Stomach (tissue), 8 donors: ENCODE measurements at regions not wholly inside any gene's neighbourhood (a gene's known extent, or its start where the extent isn't known, plus 50 kb on each side); places are given as distances from the start of the nearest gene placed in this dataset.

ENCODE experiments used
- DNase-seq, 2 donors: peaks; one replicate each; pipeline versions ENCODE4 v3.0.0 to v3.0.0-alpha.2; 2013 to 2019
- H3K27ac ChIP-seq, 5 donors: fragments of 200-600 bp in 4 of 5; sonication (generic) in 4 of 5; one replicate each; pipeline ENCODE4 v1.5.1; 2013 to 2019; ENCODE audit warnings: mild to moderate bottlenecking in 1 of 5, moderate library complexity in 1 of 5
- H3K27me3 ChIP-seq, 3 donors: fragments of 200-600 bp; sonication (generic); one replicate each; pipeline ENCODE4 v1.5.1; 2017 to 2019; ENCODE audit warnings: mixed run types in 1 of 3
- H3K36me3 ChIP-seq, 4 donors: fragments of 200-600 bp; sonication (generic); 1 replicate in 3 of 4; 2 replicates in 1 of 4; pipeline ENCODE4 v1.5.1; 2016 to 2019
- H3K4me1 ChIP-seq, 4 donors: fragments of 200-600 bp; sonication (generic); one replicate each; pipeline ENCODE4 v1.5.1; 2016 to 2019
- H3K4me3 ChIP-seq, 4 donors: fragments of 200-600 bp; sonication (generic) in 3 of 4; one replicate each; pipeline ENCODE4 v1.5.1; 2016 to 2019; ENCODE audit warnings: mild to moderate bottlenecking in 1 of 4
- H3K9me3 ChIP-seq, 4 donors: fragments of 200-600 bp; sonication (generic); one replicate each; pipeline ENCODE4 v1.5.1; 2016 to 2019
- CTCF ChIP-seq, 7 experiments: fragments of 450-650 bp in 4 of 7; fragments of 200-600 bp in 3 of 7; sonication (generic) in 3 of 7; IDR thresholded peaks; one replicate each; pipeline ENCODE4 v1.5.1; 2016 to 2019; ENCODE audit warnings: antibody characterized with exemption in 7 of 7, control low read depth in 2 of 7, mild to moderate bottlenecking in 1 of 7
- EP300 ChIP-seq: sonication (generic); formaldehyde crosslinking; IDR thresholded peaks from one replicate; pipeline ENCODE4 v1.6.1; 2017; ENCODE audit warnings: antibody characterized with exemption
- POLR2A ChIP-seq, 4 donors: fragments of 450-650 bp; IDR thresholded peaks; one replicate each; pipeline ENCODE4 v1.6.1; 2016; ENCODE audit warnings: antibody characterized with exemption in 4 of 4, control low read depth in 2 of 4, mild to moderate bottlenecking in 1 of 4, moderate library complexity in 1 of 4
- POLR2AphosphoS5 ChIP-seq, 3 donors: sonication (generic); formaldehyde crosslinking; IDR thresholded peaks; one replicate each; pipeline ENCODE4 v1.6.1; 2016; ENCODE audit warnings: antibody characterized with exemption in 3 of 3
- WGBS, 5 donors: extraction: QIAGEN DNeasy Blood & Tissue Kit in 3 of 5; methylation state at CpG; one replicate each; pipeline versions ENCODE4 v1.1.5 to v1.1.7; 2013 to 2018; 5-methylcytosine and 5-hydroxymethylcytosine counted together
- intact Hi-C: fragments of 100-400 bp; cut with DNase I; formaldehyde crosslinking; loops from one replicate; pipeline ENCODE4 v1.15.1; 2023; ENCODE audit warnings: low total_unique reads
- donor health status: healthy with polysubstance abuse.
- donor health status: Bipolar disorder and iron deficiency.
- donor health status: healthy.

- Histone ChIP-seq H3K27me3 (no peaks in the 10 kb centered on the region), H3K4me3 (no peak overlapping the region), H3K36me3 (peaks cover 0 to 7% (median 1%) of the 10 kb centered on the region in 4 donors), H3K4me1 (peaks cover 64 to 91% (median 79%) of the 10 kb centered on the region in 4 donors), H3K27ac (peak overlapping the region in 4 of 5 donors; percentile 66 to 83 (median 80)), H3K9me3 (no peaks in the 10 kb centered on the region)
- intact Hi-C loops = no loop called here
- no peak for DNase-seq
- TF ChIP-seq CTCF (IDR thresholded peaks at IDR 0.05) (no peak), POLR2A (IDR thresholded peaks at IDR 0.05) (no peak)
- WGBS, 5 donors = 86 to 94% (median 92%) methylated on average over 12 of the region's 12 CpGs
Measured at GRCh38 chr7:131010029-131010716, 276.2 kb upstream of the KLF14 start.

GRCh38 chr7:131010717-131011431 is 276.9 kb upstream of the KLF14 start:
- Histone ChIP-seq H3K36me3 (peaks cover 0 to 4% (median 0%) of the 10 kb centered on the region in 4 donors), H3K27ac (peak overlapping the region in 4 of 5 donors; percentile 66 to 83 (median 80)), H3K4me1 (peaks cover 70 to 98% (median 86%) of the 10 kb centered on the region in 4 donors), H3K4me3 (no peak overlapping the region), H3K9me3 (no peaks in the 10 kb centered on the region), H3K27me3 (no peaks in the 10 kb centered on the region)
- TF ChIP-seq POLR2AphosphoS5 (IDR thresholded peaks at IDR 0.05) = no peak
- no peak for TF ChIP-seq EP300
- TF ChIP-seq POLR2A (IDR thresholded peaks at IDR 0.05) = no peak
- TF ChIP-seq CTCF (IDR thresholded peaks at IDR 0.05) = no peak
- DNase-seq = no peak
- intact Hi-C loops = no loop called here
- WGBS, 5 donors = 52 to 72% (median 70%) methylated on average over 6 of the region's 6 CpGs

- intact Hi-C loops = no loop called here
- TF ChIP-seq POLR2AphosphoS5 (IDR thresholded peaks at IDR 0.05) (no peak), CTCF (IDR thresholded peaks at IDR 0.05) (no peak), EP300 (no peak), POLR2A (IDR thresholded peaks at IDR 0.05) (no peak)
- WGBS, 5 donors = 63 to 71% (median 68%) methylated on average over 4 of the region's 4 CpGs
- Histone ChIP-seq H3K36me3 (peaks cover 0 to 4% (median 0%) of the 10 kb centered on the region in 4 donors), H3K9me3 (no peaks in the 10 kb centered on the region), H3K4me1 (peaks cover 71 to 100% (median 89%) of the 10 kb centered on the region in 4 donors), H3K27me3 (no peaks in the 10 kb centered on the region), H3K4me3 (no peak overlapping the region), H3K27ac (peak overlapping the region; percentile 50 to 83 (median 79))
- DNase-seq = no peak
Measured at GRCh38 chr7:131011432-131011742, 277.4 kb upstream of the KLF14 start.

GRCh38 chr7:131011976-131012375 is 278.0 kb upstream of the KLF14 start:
- 23 to 38% (median 31%) methylated on average over 4 of the region's 4 CpGs for WGBS, 5 donors
- DNase-seq = peak in 1 of 2 donors; percentile 40
- H3K36me3 ChIP-seq = peaks cover 0 to 4% (median 0%) of the 10 kb centered on the region in 4 donors
- peaks cover 72 to 100% (median 89%) of the 10 kb centered on the region in 4 donors for H3K4me1 ChIP-seq
- H3K9me3 ChIP-seq = no peaks in the 10 kb centered on the region
- no peak overlapping the region for H3K4me3 ChIP-seq
- peak overlapping the region in 4 of 5 donors; percentile 66 to 83 (median 80) for H3K27ac ChIP-seq
- intact Hi-C loops = no loop called here
- TF ChIP-seq EP300 (no peak), POLR2AphosphoS5 (IDR thresholded peaks at IDR 0.05) (peak; percentile 48 to 85 (median 76))
- no peaks in the 10 kb centered on the region for H3K27me3 ChIP-seq
